Endothelial cell of umbilical vein (primary cell): ENCODE measurements at regions not wholly inside any gene's neighbourhood (a gene's known extent, or its start where the extent isn't known, plus 50 kb on each side); places are given as distances from the start of the nearest gene placed in this dataset.

Experiments used
- BruUV-seq: library from RNA; stranded (reverse); fragments of 400-500 nt; replicated peaks from 2 replicates; lab custom pipeline; 2021; lab: Mats Ljungman, UMichigan
- CTCF ChIA-PET: fragments of 300-600, 350-600 bp; sonication (Branson Sonifier 250); formaldehyde crosslinking; loops from one replicate; lab custom pipeline; 2021; ENCODE audit warnings: antibody characterized with exemption, inconsistent platforms; lab: Charles Lee
- POLR2A ChIA-PET: fragments of 300-600, 350-600 bp; sonication (Branson Sonifier 250); formaldehyde crosslinking; loops from one replicate; lab custom pipeline; 2021; ENCODE audit warnings: antibody characterized with exemption, inconsistent platforms; lab: Charles Lee
- DNase-seq: peaks from one replicate; pipeline ENCODE4 v3.0.0-alpha.2; 2011; ENCODE audit warnings: low read depth, low spot score
- FAIRE-seq: peaks from 2 replicates; lab custom pipeline; 2011; peaks lifted over from hg19 to GRCh38; lab: Jason Lieb, UNC
- H2AFZ ChIP-seq: 2 replicates; pipeline ENCODE4 v1.6.0; 2012; ENCODE audit warnings: low read depth, low read length, control low read depth, inconsistent platforms
- H3K27ac ChIP-seq: 2 replicates; pipeline ENCODE4 v1.5.1; 2011; ENCODE audit warnings: low read depth, mild to moderate bottlenecking, control low read depth, low read length, moderate library complexity; ENCODE audit not compliant: insufficient read depth
- H3K27me3 ChIP-seq, 2 experiments: 2 replicates each; pipeline versions ENCODE4 v1.6.0 to v1.6.1; 2011; ENCODE audit warnings: low read length in 2 of 2, mixed read lengths in 1 of 2; ENCODE audit not compliant: control insufficient read depth in 2 of 2, insufficient read depth in 2 of 2
- H3K36me3 ChIP-seq, 2 experiments: 2 replicates in 1 of 2; 3 replicates in 1 of 2; pipeline ENCODE4 v1.5.1; 2011; ENCODE audit warnings: low read length in 2 of 2, mild to moderate bottlenecking in 1 of 2, moderate library complexity in 1 of 2; ENCODE audit not compliant: control insufficient read depth in 2 of 2, insufficient read depth in 2 of 2; ENCODE audit errors: extremely low read depth in 1 of 2
- H3K4me1 ChIP-seq: 3 replicates; pipeline ENCODE4 v1.5.1; 2011; ENCODE audit warnings: mild to moderate bottlenecking, low read length; ENCODE audit not compliant: control insufficient read depth, insufficient read depth; ENCODE audit errors: extremely low read depth
- H3K4me2 ChIP-seq: 2 replicates; pipeline ENCODE4 v1.6.1; 2011; ENCODE audit warnings: low read length, control low read depth, mixed read lengths; ENCODE audit not compliant: insufficient read depth
- H3K4me3 ChIP-seq, 3 experiments: fragments of 200-600 bp in 1 of 3; sonication (generic), shearing (Covaris generic) in 1 of 3; replicated peaks in 1 of 3; 2 replicates each; pipeline ENCODE4 v1.5.1; 2011 to 2016; ENCODE audit warnings: control low read depth in 3 of 3, low read length in 3 of 3, mild to moderate bottlenecking in 2 of 3, inconsistent platforms in 1 of 3, low read depth in 1 of 3, moderate library complexity in 1 of 3; ENCODE audit not compliant: insufficient read depth in 1 of 3
- H3K79me2 ChIP-seq: 2 replicates; pipeline ENCODE4 v1.6.0; 2012; ENCODE audit warnings: low read length, inconsistent platforms; ENCODE audit not compliant: control insufficient read depth, insufficient read depth
- H3K9ac ChIP-seq: replicated peaks from 2 replicates; pipeline ENCODE3; 2011; ENCODE audit warnings: low read length, control low read depth; ENCODE audit not compliant: insufficient read depth; ENCODE audit errors: extremely low read depth
- H3K9me1 ChIP-seq: replicated peaks from 3 replicates; pipeline ENCODE4 v1.6.0; 2011; ENCODE audit warnings: mild to moderate bottlenecking, low read length; ENCODE audit not compliant: control insufficient read depth, insufficient read depth; ENCODE audit errors: extremely low read depth
- H3K9me3 ChIP-seq: replicated peaks from 2 replicates; pipeline ENCODE4 v1.5.1; 2012; ENCODE audit warnings: low read length, inconsistent platforms; ENCODE audit not compliant: control insufficient read depth, insufficient read depth
- H4K20me1 ChIP-seq: replicated peaks from 2 replicates; pipeline ENCODE3; 2011; ENCODE audit warnings: mild to moderate bottlenecking, low read length; ENCODE audit not compliant: control insufficient read depth, insufficient read depth; ENCODE audit errors: extremely low read depth
- CTCF ChIP-seq, 2 donors: IDR thresholded peaks; 1 replicate in 1 of 2; 2 replicates in 1 of 2; pipeline ENCODE4 v1.5.1; 2011; ENCODE audit warnings: low read length in 2 of 2, mild to moderate bottlenecking in 2 of 2, moderate library complexity in 2 of 2, control low read depth in 1 of 2, inconsistent platforms in 1 of 2, low read depth in 1 of 2; ENCODE audit not compliant: insufficient read depth in 1 of 2; ENCODE audit errors: extremely low read depth in 1 of 2
- EZH2 ChIP-seq: IDR thresholded peaks from 2 replicates; pipeline ENCODE4 v1.6.1; 2012; ENCODE audit warnings: borderline replicate concordance, low read depth, mild to moderate bottlenecking, moderate library complexity, low read length, inconsistent platforms; ENCODE audit not compliant: severe bottlenecking
- FOS ChIP-seq: IDR thresholded peaks from 2 replicates; pipeline ENCODE4 v1.6.1; 2011; ENCODE audit warnings: mild to moderate bottlenecking, low read length, moderate library complexity, borderline replicate concordance; ENCODE audit not compliant: insufficient read depth
- GATA2 ChIP-seq: IDR thresholded peaks from 2 replicates; pipeline ENCODE4 v1.7.0; 2011; ENCODE audit warnings: low read depth, mild to moderate bottlenecking, moderate library complexity, mixed read lengths, low read length; ENCODE audit not compliant: insufficient read length, insufficient read depth
- JUN ChIP-seq: IDR thresholded peaks from 2 replicates; pipeline ENCODE4 v1.6.1; 2011; ENCODE audit warnings: borderline replicate concordance, low read depth; ENCODE audit not compliant: insufficient read length, insufficient read depth
- MYC ChIP-seq: IDR thresholded peaks from one replicate; pipeline ENCODE4 v1.6.1; 2011; ENCODE audit warnings: mild to moderate bottlenecking, low read depth, low read length
- POLR2A ChIP-seq: IDR thresholded peaks from 2 replicates; pipeline ENCODE4 v1.6.1; 2012; ENCODE audit warnings: low read depth, mild to moderate bottlenecking, control low read depth, low read length
- POLR2AphosphoS5 ChIP-seq: IDR thresholded peaks from 2 replicates; pipeline ENCODE4 v1.6.1; 2012; ENCODE audit warnings: low read depth, mild to moderate bottlenecking, control low read depth, low read length, moderate library complexity; ENCODE audit not compliant: insufficient read depth
- dilution Hi-C: fragments of 300-500 bp; cut with MboI; formaldehyde crosslinking; loops from one replicate; pipeline ENCODE4 v1.15.0; 2019; ENCODE audit warnings: low sequenced_read_pairs; ENCODE audit not compliant: extremely low pct_ligation_motif_present
- intact Hi-C: fragments of 100-400 bp; cut with micrococcal nuclease; formaldehyde crosslinking; loops from one replicate; pipeline ENCODE4 v1.10.0; 2022
- TF ChIP-seq, protein P1 (sequence below): IDR thresholded peaks from 2 replicates; pipeline ENCODE4 v1.6.1; 2011; ENCODE audit not compliant: insufficient read depth, insufficient read length

GRCh38 chr18:30106356-30106755 lies 936.2 kb downstream of the DSC3 start:
- Histone ChIP-seq H3K4me3 (no peak overlapping the region), H2AFZ (no peak overlapping the region), H3K4me1 (no peaks in the 10 kb centered on the region), H3K79me2 (no peaks in the 10 kb centered on the region), H3K9me1 (no peaks in the 10 kb centered on the region), H3K9me3 (no peaks in the 10 kb centered on the region), H3K27me3 (no peaks in the 10 kb centered on the region), H3K27ac (no peak overlapping the region), H3K4me2 (no peak overlapping the region), H3K36me3 (no peaks in the 10 kb centered on the region), H4K20me1 (no peaks in the 10 kb centered on the region), H3K9ac (no peak overlapping the region)
- DNase-seq = no peak
- dilution Hi-C loops = no loop called here
- ChIA-PET CTCF (no interaction called here), POLR2A (no interaction called here)
- no peak for FAIRE-seq
- TF ChIP-seq CTCF (IDR thresholded peaks at IDR 0.05; ENCODE audit: extremely low read depth in 1 of 2, insufficient read depth in 1 of 2, low read depth in 1 of 2, low read length in 2 of 2) = no peak
- TF ChIP-seq, protein P1, sequence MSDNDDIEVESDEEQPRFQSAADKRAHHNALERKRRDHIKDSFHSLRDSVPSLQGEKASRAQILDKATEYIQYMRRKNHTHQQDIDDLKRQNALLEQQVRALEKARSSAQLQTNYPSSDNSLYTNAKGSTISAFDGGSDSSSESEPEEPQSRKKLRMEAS = no peak
- no peak for TF ChIP-seq POLR2AphosphoS5
- no peak for TF ChIP-seq MYC
- no peak for TF ChIP-seq GATA2
- no peak for TF ChIP-seq POLR2A
- TF ChIP-seq EZH2 = no peak
- TF ChIP-seq JUN = no peak
- no peak for TF ChIP-seq FOS
- intact Hi-C loops = no loop called here
- no TSS peak for BruUV-seq
